T-helper 1 cell treated with Interleukin-12 subunit alpha and Interleukin-12 subunit beta and Interleukin-4 antibody, amounts not matched to agents 30 ng/mL and 1 ng/mL, for 36 hours (primary cell): ENCODE measurements at regions not wholly inside any gene's neighbourhood (a gene's known extent, or its start where the extent isn't known, plus 50 kb on each side); places are given as distances from the start of the nearest gene placed in this dataset.
"Not testable (repeated sequence)": the region's sequence is repeated elsewhere in the genome, so short reads cannot be mapped to it uniquely, and the experiment has no call there.

Experiments
- intact Hi-C: fragments of 100-400 bp; cut with micrococcal nuclease; formaldehyde crosslinking; loops from one replicate; pipeline ENCODE4 v1.15.1; 2024

DNA sequence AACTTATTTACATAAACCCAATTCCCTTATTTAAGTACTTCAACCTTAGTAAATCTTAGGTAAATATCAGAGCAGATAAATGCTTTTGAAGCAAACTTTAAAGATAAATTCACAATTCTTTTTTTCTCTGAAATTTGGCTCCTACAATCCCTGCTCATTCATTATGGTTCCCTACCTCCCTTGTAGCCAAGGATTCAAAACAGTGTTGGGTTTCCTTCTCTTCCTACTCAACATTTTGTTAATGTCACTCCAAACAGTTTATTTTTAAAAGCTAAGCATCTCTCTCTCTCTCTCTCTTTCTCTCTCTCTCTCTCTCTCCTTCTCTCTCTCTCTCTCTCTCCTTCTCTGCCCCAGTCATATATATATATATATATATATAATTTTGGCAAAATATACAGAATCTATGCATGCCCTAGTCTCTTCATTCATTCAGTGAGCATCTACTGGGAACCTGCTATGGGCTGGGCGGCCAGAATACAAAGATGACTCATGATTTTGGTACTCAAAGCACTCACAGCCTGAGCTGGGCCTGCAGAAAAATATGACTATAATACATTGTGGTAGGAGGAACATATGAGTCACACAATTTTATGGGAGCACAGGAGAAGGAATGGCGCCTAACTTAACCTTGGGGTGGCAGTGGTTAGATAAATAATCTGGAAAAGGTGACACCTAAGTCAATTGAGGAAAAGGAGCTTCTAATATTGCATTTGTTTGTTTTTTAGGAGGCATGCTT is 123.7 kb upstream of the DHRS4 start:
- intact Hi-C loops, result no loop called here

DNA sequence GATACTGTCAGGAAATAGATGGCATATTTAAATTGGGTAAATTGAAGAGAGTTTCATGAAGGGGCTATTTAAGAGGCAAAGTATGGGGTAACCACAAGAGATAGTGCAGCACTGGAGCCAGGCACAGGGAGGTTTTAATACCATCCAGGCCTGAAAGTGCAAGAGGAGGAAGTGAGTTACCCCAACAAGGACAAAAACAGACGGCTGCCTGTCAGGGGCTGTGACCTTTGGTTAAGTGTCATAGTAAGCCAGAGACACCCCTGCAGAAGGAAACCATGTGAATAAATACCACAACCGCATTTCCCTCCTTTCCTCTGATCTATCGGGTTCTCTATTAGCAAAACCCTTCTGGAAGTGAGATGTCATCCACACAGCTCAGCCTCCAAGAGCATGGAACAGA is 122.0 kb upstream of the DHRS4 start:
- intact Hi-C loops, result no loop called here

DNA sequence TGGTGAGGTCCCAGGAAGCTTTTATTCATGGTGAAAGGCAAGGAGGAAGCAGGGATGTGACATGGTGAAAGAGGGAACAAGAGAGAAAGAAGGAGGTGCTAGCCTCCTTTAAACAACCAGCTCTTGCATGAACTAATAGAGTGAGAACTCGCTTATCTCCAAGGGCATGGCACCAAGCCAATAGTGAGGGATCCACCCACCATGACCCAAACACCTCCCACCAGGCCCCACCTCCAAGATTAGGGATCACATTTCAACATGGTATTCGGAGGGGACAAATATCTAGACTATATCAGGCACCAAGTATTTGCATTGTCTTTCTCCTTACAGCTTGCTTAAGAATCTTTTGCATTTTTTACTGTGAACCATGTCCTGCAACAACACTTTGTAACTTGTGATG is 91.9 kb upstream of the DHRS4 start:
- intact Hi-C loops, result no loop called here

DNA sequence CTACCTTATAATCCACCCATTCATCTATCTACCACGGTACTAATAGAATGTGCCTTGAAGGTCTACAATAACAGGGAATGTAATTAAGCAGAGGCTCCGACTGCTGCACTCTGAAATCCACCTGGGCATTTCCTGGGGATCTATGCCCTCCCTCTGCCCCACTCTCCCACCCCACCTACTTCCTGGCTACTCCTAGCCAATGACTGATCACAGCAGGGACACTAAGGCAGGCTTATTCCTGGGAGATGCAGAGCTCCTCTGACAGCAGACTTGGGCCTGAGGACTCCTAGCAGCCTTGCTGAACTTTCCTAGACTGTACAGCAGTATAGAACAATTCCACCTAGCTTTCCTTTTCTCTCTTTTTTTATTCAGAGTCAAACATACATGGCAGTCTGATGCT is 91.1 kb upstream of the DHRS4 start:
- intact Hi-C loops, result no loop called here

DNA sequence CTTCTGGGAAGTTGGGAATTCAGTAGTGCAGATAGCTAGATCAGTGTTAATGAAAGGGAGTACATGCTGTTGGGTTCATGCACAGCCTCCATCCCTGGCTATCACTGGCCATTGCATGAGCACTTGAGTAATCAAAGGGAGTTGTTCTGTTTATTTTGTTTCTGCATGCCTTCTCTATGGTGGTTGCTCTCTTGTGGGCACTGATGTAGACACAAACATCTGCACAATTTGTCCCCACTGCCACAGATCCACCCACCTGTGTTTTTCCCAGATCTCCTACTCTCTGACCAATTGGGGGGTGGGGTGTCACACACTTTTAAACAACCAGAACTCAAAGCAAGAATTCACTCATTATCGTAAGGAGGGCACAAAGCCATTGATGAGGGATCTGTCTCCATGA is 89.7 kb upstream of the DHRS4 start:
- intact Hi-C loops, result no loop called here

DNA sequence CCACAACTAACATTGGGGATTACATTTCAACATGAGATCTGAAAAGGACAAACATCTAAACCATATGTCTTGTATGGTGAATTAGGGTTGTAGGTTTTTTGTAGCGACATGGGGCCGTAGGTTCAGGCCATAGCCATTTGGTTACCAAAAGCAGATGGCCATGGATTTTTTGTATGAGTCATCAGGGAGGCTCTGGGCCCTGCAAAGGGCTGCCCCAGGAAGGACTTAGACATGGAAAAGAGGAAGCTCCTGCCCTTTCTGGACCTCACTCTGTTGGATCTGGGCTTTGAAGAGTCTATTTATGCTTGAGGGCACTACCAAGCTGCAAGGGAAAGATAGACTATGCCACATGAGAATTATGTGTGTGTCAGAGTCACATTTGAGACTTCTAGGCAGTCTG is 89.3 kb upstream of the DHRS4 start:
- intact Hi-C loops, result no loop called here

DNA sequence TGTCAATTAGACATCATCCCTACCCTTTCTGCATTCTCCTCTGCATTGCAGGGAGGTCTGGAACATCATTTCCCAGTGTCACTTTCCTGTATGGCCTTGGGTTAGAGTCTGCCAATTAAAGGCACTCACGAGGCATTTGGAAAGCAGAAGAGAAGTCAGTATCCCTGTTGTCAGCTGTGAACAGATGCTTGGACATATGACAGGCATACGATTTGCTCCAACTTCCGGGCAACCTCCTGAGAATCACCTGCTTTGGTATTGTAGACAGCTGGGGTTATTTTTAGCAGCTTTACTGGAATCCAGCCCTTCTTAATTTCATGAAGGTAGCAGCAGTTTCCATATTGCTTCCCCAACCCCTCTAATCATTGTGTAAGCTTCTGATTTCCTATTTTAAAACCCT is 88.7 kb upstream of the DHRS4 start:
- intact Hi-C loops, result no loop called here

DNA sequence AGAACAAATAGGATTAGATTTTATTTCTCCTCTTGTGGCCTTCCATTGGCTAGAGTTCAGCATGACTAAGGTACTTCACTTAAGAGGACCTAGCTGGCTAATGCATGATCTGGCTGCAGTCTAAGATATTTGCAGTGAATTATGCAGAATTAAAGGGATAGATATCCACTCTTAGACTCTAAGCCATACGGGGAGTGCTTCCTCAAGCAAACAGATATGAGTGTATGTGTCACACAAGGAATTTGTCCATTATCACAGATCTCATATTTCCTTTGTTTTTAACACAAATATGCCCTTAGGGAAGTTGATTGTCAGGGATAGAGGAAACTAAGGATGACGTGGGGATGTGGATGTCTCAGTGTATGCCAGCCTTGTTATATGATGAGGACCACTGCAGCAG is 88.1 kb upstream of the DHRS4 start:
- intact Hi-C loops, result no loop called here

DNA sequence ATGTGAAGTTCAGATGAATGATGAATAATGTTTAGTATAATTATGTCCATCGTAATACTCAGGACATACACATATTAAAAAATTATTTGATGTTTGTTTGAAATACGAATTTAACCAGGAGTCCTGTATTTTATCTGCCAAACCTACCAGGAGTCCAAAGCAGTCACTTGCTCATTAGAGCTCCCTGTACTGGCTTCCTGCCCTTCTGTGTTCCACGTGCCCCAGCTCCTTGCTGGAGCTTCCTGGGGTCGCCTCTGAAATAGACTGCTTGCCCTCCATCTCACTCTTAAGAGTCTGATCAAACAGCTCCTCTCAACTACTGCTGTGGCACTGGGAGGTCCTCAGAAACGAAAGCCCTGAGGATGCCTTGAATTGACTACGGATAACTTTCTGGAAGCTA is 87.3 kb upstream of the DHRS4 start:
- intact Hi-C loops, result no loop called here

DNA sequence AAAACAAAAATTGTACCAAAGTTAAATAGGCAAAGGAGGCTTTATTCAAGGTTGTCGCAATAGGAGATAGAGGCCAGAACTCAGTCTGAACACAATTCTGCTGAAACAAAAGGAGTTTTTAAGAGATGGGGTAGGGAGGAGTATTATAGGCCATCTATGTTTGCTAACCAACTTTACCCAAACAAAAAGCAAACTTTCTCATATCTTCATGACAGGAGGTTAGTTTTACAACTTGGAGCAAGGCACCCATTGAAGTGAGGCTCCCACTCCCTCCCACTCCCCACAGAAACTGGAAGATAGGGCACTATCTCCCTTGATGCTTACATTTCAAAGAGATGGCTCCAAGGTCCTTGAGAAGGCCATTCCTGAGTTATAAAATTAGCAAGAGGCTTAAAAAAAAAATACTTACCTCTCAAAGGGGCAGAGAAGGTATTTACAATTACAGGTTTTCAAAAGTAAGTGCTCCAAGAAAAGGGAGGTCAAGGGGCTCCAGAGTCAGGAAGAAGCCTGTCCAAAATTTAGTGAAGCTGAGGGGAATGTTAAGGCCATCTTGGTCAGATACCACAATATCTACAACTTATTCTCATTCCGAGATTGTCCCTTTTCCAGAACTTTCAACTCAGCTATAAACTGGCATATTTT is 84.4 kb upstream of the DHRS4 start:
- intact Hi-C loops, result no loop called here

DNA sequence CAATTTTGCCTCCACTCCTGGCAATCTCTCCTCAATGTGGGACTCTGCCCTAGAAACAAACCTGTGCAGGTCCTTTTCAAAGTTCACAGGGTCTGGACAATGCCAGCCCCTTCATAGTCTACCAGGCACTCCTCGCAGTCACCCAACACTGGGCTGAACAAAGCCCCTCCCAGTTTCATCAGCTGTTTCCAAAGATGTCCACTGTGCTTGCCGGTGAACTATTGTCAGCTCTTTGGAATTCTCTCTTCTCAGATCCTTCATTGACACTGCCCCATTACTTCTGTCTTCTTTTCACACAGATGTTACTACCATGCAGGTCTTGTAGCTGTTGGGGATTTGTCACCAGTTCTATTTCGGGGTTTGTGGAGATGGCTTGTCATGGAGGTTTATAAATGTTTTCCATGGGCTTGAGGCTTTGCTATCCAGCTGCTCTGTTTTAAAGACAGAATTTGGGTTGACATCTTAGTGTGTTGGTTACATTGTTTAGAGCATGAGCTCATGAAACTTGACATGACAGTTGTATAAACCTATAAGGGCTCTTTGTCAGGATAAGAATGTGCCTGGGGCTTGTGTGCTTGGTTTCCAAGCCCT is 77.3 kb upstream of the DHRS4 start:
- intact Hi-C loops, result no loop called here

DNA sequence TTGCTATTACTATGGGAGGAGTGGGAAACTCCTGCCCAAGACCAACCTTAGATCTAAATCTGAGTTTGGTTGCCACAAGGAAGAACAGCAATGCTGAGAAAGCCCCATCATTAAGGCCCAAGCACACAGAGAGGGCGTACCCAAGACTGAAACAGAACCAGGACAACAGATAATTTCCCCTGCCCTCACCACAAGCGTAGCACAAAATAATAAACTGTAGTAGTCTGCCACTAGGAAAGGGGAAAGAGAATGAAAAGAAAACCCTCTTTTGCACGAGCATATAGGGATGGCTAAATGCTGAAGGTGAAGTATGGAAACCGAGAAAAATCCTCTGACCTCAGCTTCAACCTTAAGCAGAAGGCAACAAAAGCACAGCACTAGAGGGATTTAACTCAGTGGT is 76.5 kb upstream of the DHRS4 start:
- intact Hi-C loops, result no loop called here

DNA sequence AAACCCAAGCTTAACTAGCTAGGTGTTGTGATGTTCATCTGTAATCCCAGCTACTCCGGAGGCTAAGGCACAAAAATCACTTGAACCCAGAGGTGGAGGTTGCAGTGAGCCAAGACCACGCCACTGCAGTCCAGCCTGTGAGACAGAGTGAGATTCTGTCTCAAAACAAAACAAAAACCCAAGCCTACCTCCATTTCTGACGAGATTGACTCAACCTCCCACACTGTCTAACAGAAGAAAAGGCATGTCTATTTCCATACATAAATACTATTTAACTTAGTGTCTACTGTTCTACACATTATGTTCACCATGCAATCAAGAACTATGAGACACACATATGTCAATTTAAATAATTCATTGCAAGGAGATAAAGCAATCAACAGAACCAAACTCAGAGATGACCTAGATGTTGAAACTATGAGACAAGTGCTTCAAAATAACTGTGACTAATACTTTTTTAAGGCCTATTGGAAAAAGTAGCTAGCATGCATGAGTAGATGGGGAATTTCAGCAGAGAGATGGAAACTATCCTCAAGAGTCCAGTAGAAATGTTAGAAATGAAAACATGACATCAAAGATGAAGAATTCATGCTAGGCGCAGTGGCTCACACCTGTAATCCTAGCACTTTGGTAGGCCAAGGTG is 75.9 kb upstream of the DHRS4 start:
- intact Hi-C loops, result no loop called here

DNA sequence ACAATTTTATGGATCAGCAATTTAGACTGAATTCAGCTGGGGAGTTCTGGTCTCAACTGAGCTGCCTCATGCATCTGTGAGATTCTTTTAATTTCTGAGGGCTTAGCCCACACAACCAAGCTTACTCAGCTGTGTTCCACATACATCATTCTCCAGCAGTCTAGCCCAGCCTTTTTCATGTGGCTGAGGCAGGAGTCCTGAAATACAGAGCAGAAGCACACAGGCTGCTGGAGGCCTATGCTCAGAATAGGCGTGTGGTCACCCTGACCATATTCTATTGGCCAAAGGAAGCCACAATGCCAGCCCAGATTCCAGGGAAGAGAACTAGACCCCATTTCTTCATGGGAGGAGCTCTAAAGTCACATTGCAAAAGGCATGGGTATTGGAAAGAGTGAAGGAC is 72.3 kb upstream of the DHRS4 start:
- intact Hi-C loops, result no loop called here

DNA sequence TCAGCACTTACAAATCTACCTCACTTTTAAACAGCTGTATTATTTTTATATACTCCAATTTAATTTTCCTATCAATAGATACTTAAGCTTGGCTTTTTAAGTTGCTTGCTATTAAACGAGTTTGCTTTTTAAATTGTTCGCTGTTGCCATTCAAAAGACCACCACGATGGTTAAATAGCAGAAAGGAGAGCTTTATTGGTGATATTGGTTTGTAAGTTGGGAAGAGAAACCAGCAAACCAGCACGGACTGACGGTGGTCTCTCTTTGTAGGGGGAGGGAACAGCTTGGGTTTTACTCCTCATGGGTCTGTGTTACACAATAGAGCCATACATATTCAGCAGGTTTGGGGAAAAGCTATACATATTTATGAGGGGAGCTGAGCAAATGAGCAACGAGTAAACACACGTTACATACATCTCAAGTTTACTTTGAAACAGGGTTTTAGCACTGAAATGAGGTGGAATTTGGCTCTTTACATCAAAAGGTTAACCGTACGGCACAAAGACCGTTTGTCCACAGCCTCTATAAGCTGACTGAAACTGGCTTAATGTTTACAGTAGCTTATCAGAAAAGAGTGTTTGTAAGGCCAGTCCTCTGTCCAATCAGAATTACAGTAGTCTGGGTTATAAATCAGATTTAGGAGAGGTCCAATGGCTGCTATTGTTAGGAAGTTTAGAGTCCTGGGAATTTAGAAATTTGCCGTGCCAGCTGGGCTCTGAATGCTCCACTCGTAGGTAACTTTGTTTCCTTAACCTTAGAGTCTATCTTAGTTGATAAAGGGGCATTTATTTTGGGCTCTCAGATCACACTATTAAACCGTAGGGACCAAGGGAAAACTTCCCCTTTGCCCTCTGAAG is 69.7 kb upstream of the DHRS4 start:
- intact Hi-C loops, result no loop called here

DNA sequence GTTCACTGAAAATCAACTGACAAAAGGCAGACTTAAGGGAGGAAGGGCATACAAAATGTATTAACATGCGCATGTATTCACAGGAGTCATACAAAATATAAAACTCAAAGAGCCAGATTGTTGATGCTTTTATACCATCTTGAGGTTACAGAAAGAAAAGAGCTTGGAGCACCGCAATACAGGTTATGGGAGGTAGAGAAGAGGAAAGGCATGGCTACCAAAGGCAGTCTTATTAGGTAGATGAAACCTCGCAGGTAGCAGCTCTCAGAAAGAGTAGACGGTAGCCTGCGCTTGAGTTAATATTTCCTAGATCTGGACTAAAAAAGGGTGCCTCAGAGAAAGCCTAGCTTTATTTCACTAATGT is 69.0 kb upstream of the DHRS4 start:
- intact Hi-C loops, result no loop called here

DNA sequence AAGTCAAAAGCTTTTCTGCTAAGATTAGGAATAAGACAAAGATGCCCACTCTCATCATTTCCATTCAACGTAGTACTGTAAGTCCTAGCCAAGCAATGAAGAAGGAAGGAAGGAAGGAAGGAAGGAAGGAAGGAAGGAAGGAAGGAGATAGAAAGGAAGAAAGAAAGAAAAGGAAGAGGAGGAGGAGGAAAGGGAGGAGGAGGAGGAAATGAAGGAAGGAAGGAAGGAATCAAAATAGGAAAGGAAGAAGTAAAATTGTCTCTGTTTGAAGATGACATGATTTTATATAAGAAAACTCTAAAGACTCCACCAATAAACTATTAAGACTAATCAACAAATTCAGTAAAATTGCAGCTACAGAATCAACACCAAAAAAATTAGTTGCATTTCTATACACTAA is 66.0 kb upstream of the DHRS4 start:
- intact Hi-C loops, result no loop called here

DNA sequence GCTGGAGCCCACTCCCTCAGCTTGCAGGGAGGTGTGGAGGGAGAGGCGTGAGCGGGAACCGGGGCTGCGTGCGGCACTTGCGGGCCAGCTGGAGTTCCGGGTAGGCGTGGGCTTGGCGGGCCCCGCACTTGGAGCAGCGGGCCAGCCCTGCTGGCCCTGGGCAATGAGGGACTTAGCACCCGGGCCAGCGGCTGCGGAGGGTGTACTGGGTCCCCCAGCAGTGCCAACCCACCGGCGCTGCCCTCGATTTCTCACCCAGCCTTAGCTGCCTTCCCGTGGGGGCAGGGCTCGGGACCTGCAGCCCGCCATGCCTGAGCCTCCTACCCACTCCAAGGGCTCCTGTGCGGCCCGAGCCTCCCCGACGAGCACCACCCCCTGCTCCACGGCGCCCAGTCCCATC is 61.9 kb upstream of the DHRS4 start:
- intact Hi-C loops, result not testable (repeated sequence)

DNA sequence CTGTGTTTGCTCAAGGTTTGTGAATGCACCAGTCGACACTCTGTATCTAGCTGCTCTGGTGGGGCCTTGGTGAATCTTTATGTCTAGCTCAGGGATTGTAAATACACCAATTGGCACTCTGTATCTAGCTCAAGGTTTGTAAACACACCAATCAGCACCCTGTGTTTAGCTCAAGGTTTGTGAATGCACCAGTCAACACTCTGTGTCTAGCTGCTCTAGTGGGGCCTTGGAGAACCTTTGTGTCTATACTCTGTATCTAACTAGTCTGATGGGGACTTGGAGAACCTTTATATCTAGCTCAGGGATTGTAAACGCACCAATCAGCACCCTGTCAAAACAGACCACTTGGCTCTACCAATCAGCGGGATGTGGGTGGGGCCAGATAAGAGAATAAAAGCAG is 61.3 kb upstream of the DHRS4 start:
- intact Hi-C loops, result not testable (repeated sequence)

DNA sequence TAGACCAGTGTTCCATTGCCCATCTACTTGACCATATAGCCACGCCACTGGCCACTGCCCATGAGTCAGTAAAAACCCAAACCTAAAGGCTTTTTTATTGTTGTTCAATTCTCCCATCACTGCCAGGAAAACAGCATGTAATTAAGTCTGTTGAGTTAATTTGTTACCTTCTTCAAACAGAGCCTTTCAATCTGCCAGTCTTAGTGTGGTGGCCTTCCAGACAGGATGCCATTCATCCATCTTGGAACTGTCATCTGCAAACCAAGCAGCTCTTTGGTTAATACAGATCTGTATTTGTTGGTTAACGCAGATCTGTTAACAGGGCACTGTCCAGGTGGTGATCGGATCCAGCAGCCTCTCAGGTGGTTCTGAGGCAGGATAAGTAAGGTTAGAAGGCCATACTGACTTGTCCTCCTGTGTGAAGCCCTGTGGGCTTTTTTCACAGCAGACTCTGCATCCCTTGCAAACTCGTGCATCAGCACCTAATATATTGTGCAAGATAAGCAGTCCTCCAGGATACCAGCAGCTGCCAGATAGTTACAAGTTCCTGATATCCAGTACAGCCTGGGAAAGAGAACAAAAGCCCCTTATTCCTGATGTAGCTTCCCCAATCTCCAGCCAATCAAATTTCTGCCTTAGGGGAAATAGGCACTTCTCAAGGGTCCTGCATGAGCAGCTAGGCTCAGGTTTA is 59.1 kb upstream of the DHRS4 start:
- intact Hi-C loops, result no loop called here

DNA sequence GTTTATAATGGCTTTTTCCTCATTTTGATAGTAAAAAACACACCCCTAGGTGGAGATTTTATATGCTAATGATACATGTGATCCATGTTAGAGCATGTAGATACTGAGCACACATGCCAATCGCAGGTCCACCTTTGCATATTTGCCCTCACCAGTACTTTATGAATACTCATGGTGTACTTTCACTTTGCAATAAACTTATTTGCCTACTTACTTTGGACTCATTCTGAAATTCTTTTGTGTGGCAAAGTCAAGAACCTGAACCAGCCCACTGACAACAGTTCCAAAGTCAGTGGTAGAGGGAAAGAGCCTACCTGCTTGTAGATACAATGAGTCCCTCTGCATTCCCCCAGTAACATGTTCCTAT is 58.5 kb upstream of the DHRS4 start:
- intact Hi-C loops, result no loop called here
